Esophagus muscularis mucosa (tissue), 2 donors: ENCODE measurements at regions not wholly inside any gene's neighbourhood (a gene's known extent, or its start where the extent isn't known, plus 50 kb on each side); places are given as distances from the start of the nearest gene placed in this dataset.

Experiments
- POLR2A ChIP-seq: fragments of 450-650 bp; IDR thresholded peaks from one replicate; pipeline ENCODE4 v1.6.1; 2017; ENCODE audit warnings: antibody characterized with exemption, moderate library complexity, mild to moderate bottlenecking, low read depth
- POLR2AphosphoS5 ChIP-seq, 2 donors: sonication (generic); formaldehyde crosslinking; IDR thresholded peaks; one replicate each; pipeline ENCODE4 v1.6.1; 2017; ENCODE audit warnings: antibody characterized with exemption in 2 of 2

- TF ChIP-seq POLR2A, result no peak
- no peak for TF ChIP-seq POLR2AphosphoS5 (IDR thresholded peaks at IDR 0.05)
Observed at GRCh38 chr17:53406907-53407306, 415.8 kb upstream of the KIF2B start.
